Lower leg skin (tissue), 3 donors: ENCODE measurements at regions not wholly inside any gene's neighbourhood (a gene's known extent, or its start where the extent isn't known, plus 50 kb on each side); places are given as distances from the start of the nearest gene placed in this dataset.

Experiments
- CTCF ChIP-seq, 3 donors: fragments of 450-650 bp; IDR thresholded peaks; one replicate each; pipeline ENCODE4 v1.5.1; 2016; ENCODE audit warnings: antibody characterized with exemption in 3 of 3, mild to moderate bottlenecking in 3 of 3, moderate library complexity in 2 of 3
- POLR2A ChIP-seq, 2 donors: fragments of 450-650 bp; IDR thresholded peaks; one replicate each; pipeline ENCODE4 v1.6.1; 2016 to 2017; ENCODE audit warnings: antibody characterized with exemption in 2 of 2, mild to moderate bottlenecking in 1 of 2, moderate library complexity in 1 of 2

GRCh38 chr6:126660376-126660775, 320.5 kb downstream of the CENPW start:
- TF ChIP-seq POLR2A (IDR thresholded peaks at IDR 0.05) (no peak), CTCF (IDR thresholded peaks at IDR 0.05) (no peak)
